A549 (cell line): ENCODE measurements at regions not wholly inside any gene's neighbourhood (a gene's known extent, or its start where the extent isn't known, plus 50 kb on each side); places are given as distances from the start of the nearest gene placed in this dataset.

ENCODE experiments used
- ATAC-seq, 2 experiments: fragments of 200-7000 bp in 1 of 2; fragments of >200 bp in 1 of 2; cut with Nextera tagmentation in 1 of 2; cut with Tn5 transposase in 1 of 2; 3 replicates each; pipeline versions ENCODE4 v1.8.0 to v1.9.1; 2018 to 2020; ENCODE audit warnings: mild to moderate bottlenecking in 1 of 2, moderate library complexity in 1 of 2
- CTCF ChIA-PET: fragments of 300-600 bp; sonication (Branson Sonifier 250); formaldehyde crosslinking; extraction: SDS; loops from one replicate; lab custom pipeline; 2021; ENCODE audit warnings: antibody characterized with exemption, inconsistent platforms; lab: Yijun Ruan, JAX
- POLR2A ChIA-PET: fragments of 350-600 bp; formaldehyde crosslinking; extraction: SDS; loops from one replicate; lab custom pipeline; 2021; ENCODE audit warnings: antibody characterized with exemption, inconsistent platforms; lab: Yijun Ruan, JAX
- DNase-seq, 2 experiments: peaks; one replicate each; pipeline versions ENCODE4 v3.0.0 to v3.0.0-alpha.2; 2011 to 2016; ENCODE audit warnings: low read depth in 1 of 2, low spot score in 1 of 2
- FAIRE-seq: peaks from 2 replicates; lab custom pipeline; 2011; peaks lifted over from hg19 to GRCh38; lab: Jason Lieb, UNC
- H3K27ac ChIP-seq, 2 experiments: fragments of >200 bp; sonication (Bioruptor Twin); formaldehyde crosslinking; 3 replicates each; pipeline ENCODE4 v1.5.1; 2016 to 2017
- H3K4me1 ChIP-seq: fragments of >200 bp; sonication (Bioruptor Twin); formaldehyde crosslinking; 3 replicates; pipeline ENCODE4 v1.6.1; 2016
- H3K4me2 ChIP-seq: fragments of >200 bp; sonication (Bioruptor Twin); formaldehyde crosslinking; 3 replicates; pipeline ENCODE4 v1.6.1; 2016
- H3K4me3 ChIP-seq: fragments of >200 bp; sonication (Bioruptor Twin); formaldehyde crosslinking; 3 replicates; pipeline ENCODE4 v1.5.1; 2016
- H3K9me3 ChIP-seq: fragments of >200 bp; sonication (Bioruptor Twin); formaldehyde crosslinking; 3 replicates; pipeline ENCODE4 v1.6.1; 2016
- CBX8 ChIP-seq: fragments of 200-600 bp; sonication (generic); IDR thresholded peaks from 2 replicates; pipeline ENCODE4 v1.6.1; 2016
- CHD4 ChIP-seq: fragments of 200-600 bp; sonication (generic); IDR thresholded peaks from 2 replicates; pipeline ENCODE4 v1.6.1; 2016; ENCODE audit warnings: antibody characterized with exemption, mild to moderate bottlenecking, borderline replicate concordance
- CTCF ChIP-seq: fragments of >200 bp; sonication (Bioruptor Twin); formaldehyde crosslinking; IDR thresholded peaks from 3 replicates; pipeline ENCODE4 v1.5.1; 2016
- ELK1 ChIP-seq: fragments of 150-350 bp; IDR thresholded peaks from 2 replicates; pipeline ENCODE4 v1.6.1; 2014; ENCODE audit warnings: low read depth, mild to moderate bottlenecking, low read length
- ESRRA ChIP-seq: fragments of 150-350 bp; IDR thresholded peaks from 2 replicates; pipeline ENCODE4 v1.6.1; 2014; ENCODE audit warnings: mild to moderate bottlenecking, low read length, borderline replicate concordance
- FOSB ChIP-seq: fragments of 250-450 bp; sonication (Bioruptor Pico); IDR thresholded peaks from 2 replicates; pipeline ENCODE4 v1.5.0; 2020; ENCODE audit warnings: mild to moderate bottlenecking, moderate library complexity
- HDAC2 ChIP-seq: fragments of 200-600 bp; sonication (generic); IDR thresholded peaks from 2 replicates; pipeline ENCODE4 v1.6.1; 2016
- HEYL ChIP-seq: fragments of 250-450 bp; sonication (Bioruptor Pico); IDR thresholded peaks from 2 replicates; pipeline ENCODE4 v1.8.0; 2021; ENCODE audit warnings: mild to moderate bottlenecking, moderate library complexity
- HOXB13 ChIP-seq: fragments of 250-450 bp; sonication (Bioruptor Pico); IDR thresholded peaks from 2 replicates; pipeline ENCODE4 v1.5.0; 2020; ENCODE audit warnings: low read depth, mild to moderate bottlenecking, moderate library complexity
- JUN ChIP-seq, 2 experiments: fragments of >200 bp; sonication (Bioruptor Twin); formaldehyde crosslinking; IDR thresholded peaks; 2 replicates in 1 of 2; 3 replicates in 1 of 2; pipeline ENCODE4 v1.6.1; 2016 to 2017
- JUNB ChIP-seq: fragments of >200 bp; sonication (Bioruptor Twin); formaldehyde crosslinking; IDR thresholded peaks from 2 replicates; pipeline ENCODE4 v1.6.1; 2016
- KDM1A ChIP-seq: fragments of 200-600 bp; sonication (generic); IDR thresholded peaks from 2 replicates; pipeline ENCODE4 v1.6.1; 2016; ENCODE audit warnings: low read depth, mild to moderate bottlenecking
- MYC ChIP-seq: IDR thresholded peaks from 2 replicates; pipeline ENCODE4 v1.6.1; 2012; ENCODE audit warnings: mild to moderate bottlenecking, inconsistent platforms, low read length, improper control_type of control experiment, borderline replicate concordance
- NPAS2 ChIP-seq: fragments of 250-450 bp; sonication (Bioruptor Pico); IDR thresholded peaks from 2 replicates; pipeline ENCODE4 v1.8.0; 2022; ENCODE audit warnings: mild to moderate bottlenecking, moderate library complexity, borderline replicate concordance
- PBX3 ChIP-seq: IDR thresholded peaks from 2 replicates; pipeline ENCODE4 v1.6.1; 2012
- PHF8 ChIP-seq: fragments of 200-600 bp; sonication (generic); IDR thresholded peaks from 2 replicates; pipeline ENCODE4 v1.6.1; 2016; ENCODE audit warnings: low read depth, mild to moderate bottlenecking, antibody characterized with exemption, moderate library complexity, borderline replicate concordance
- POLR2A ChIP-seq: IDR thresholded peaks from 2 replicates; pipeline ENCODE4 v1.6.1; 2012; ENCODE audit warnings: mild to moderate bottlenecking, low read length
- POLR2AphosphoS2 ChIP-seq: conservative IDR thresholded peaks from 2 replicates; pipeline ENCODE4 v1.6.1; 2012; ENCODE audit warnings: low read length, improper control_type of control experiment, inconsistent platforms
- RAD21 ChIP-seq, 2 experiments: fragments of >200 bp in 1 of 2; sonication (Bioruptor Twin) in 1 of 2; formaldehyde crosslinking in 1 of 2; IDR thresholded peaks in 1 of 2; conservative IDR thresholded peaks in 1 of 2; 2 replicates in 1 of 2; 3 replicates in 1 of 2; pipeline ENCODE4 v1.6.1; 2012 to 2018; ENCODE audit warnings: inconsistent platforms in 1 of 2
- RARB ChIP-seq: fragments of 250-450 bp; sonication (Bioruptor Pico); IDR thresholded peaks from 2 replicates; pipeline ENCODE4 v1.8.0; 2021; ENCODE audit warnings: mild to moderate bottlenecking, moderate library complexity
- RFX5 ChIP-seq: fragments of 450-650 bp; IDR thresholded peaks from 2 replicates; pipeline ENCODE4 v1.7.1; 2014; ENCODE audit warnings: antibody characterized with exemption, mild to moderate bottlenecking, moderate library complexity
- RNF2 ChIP-seq: fragments of 200-600 bp; sonication (generic); IDR thresholded peaks from 2 replicates; pipeline ENCODE4 v1.6.1; 2016; ENCODE audit warnings: low read depth, mild to moderate bottlenecking, antibody characterized with exemption, moderate library complexity, borderline replicate concordance
- SMC3 ChIP-seq: fragments of >200 bp; sonication (Bioruptor Twin); formaldehyde crosslinking; IDR thresholded peaks from 3 replicates; pipeline ENCODE4 v1.6.1; 2018; ENCODE audit warnings: inconsistent platforms
- ZNF302 ChIP-seq: fragments of 250-450 bp; sonication (Bioruptor Pico); IDR thresholded peaks from 2 replicates; pipeline ENCODE4 v1.9.0; 2021; ENCODE audit warnings: inconsistent platforms, mild to moderate bottlenecking, moderate library complexity
- WGBS: methylation state at CpG from one replicate; pipeline ENCODE4 v1.1.6; 2017; ENCODE audit errors: missing lambda C conversion rate; 5-methylcytosine and 5-hydroxymethylcytosine counted together

- no peak for FAIRE-seq
- Histone ChIP-seq H3K4me1 (0 out of 3 replicates have a peak, but pooled peaks cover 4% of the 10 kb centered on the region), H3K4me2 (no peak overlapping the region), H3K27ac (peak overlapping the region in 1 of 2 experiments; percentile 25; a peak in 2 of 6 replicates), H3K4me3 (no peak overlapping the region), H3K9me3 (no peaks in the 10 kb centered on the region)
- DNase-seq, result no peak
- ATAC-seq, result peak; percentile 1 to 2; a peak in 2 of 6 replicates
- ChIA-PET CTCF (interaction anchor here (0.6 to 0.9 kb wide), 4 partner anchors 11 to 753 kb away, joined by 3 read pairs; no protein-coding TSS in a partner anchor), POLR2A (no interaction called here)
- 84% methylated on average over 13 of the region's 13 CpGs for WGBS
- no peak for TF ChIP-seq PHF8
- TF ChIP-seq JUN (IDR thresholded peaks at IDR 0.05), result 0 out of 5 replicates have a peak, but pooled peaks of 1 of the 2 experiments have one; percentile 3
- TF ChIP-seq ESRRA, result no peak
- TF ChIP-seq RFX5, result no peak
These were observed 263.4 kb downstream of the MRTFB start for GRCh38 chr16:14334366-14335080.

GRCh38 chr16:14333361-14333760, 262.2 kb downstream of the MRTFB start:
- FAIRE-seq (no peak), DNase-seq (no peak), ATAC-seq (peak; percentile 4 to 20; a peak in 2 of 6 replicates)
- WGBS, result 89% methylated on average over 2 of the region's 2 CpGs
- Histone ChIP-seq H3K4me2 (no peak overlapping the region), H3K4me1 (0 out of 3 replicates have a peak, but pooled peaks cover 4% of the 10 kb centered on the region), H3K27ac (peak overlapping the region in 1 of 2 experiments; percentile 55; a peak in 3 of 6 replicates), H3K9me3 (no peaks in the 10 kb centered on the region; the same call in 2 of the 3 replicates), H3K4me3 (no peak overlapping the region)
- CTCF ChIA-PET, result interaction anchor here (0.7 to 1.2 kb wide), 3 partner anchors 10 to 84 kb away, joined by 3 read pairs; no protein-coding TSS in a partner anchor
- POLR2A ChIA-PET, result interaction anchor here (0.9 kb wide), 1 partner anchor 13 kb away, joined by 3 read pairs; no protein-coding TSS in a partner anchor
- no peak; the same call in 2 of the 3 replicates for TF ChIP-seq SMC3
- no peak for TF ChIP-seq CTCF
- no peak for TF ChIP-seq RNF2
- TF ChIP-seq JUNB, result no peak
- TF ChIP-seq NPAS2 (CRISPR knock-in tag), result no peak
- TF ChIP-seq HDAC2, result no peak
- TF ChIP-seq CBX8, result no peak
- TF ChIP-seq KDM1A, result no peak
- TF ChIP-seq HEYL (CRISPR knock-in tag), result no peak
- TF ChIP-seq RFX5, result no peak
- TF ChIP-seq RAD21 (conservative IDR thresholded peaks at IDR 0.05 in 1 of 2, IDR thresholded peaks at IDR 0.05 in 1 of 2), result no peak
- TF ChIP-seq RARB (CRISPR knock-in tag), result no peak
- TF ChIP-seq POLR2AphosphoS2, result no peak
- no peak for TF ChIP-seq POLR2A
- no peak for TF ChIP-seq FOSB (CRISPR knock-in tag)

GRCh38 chr16:14331020-14331419, 259.9 kb downstream of the MRTFB start:
- ATAC-seq (no peak; a peak in 1 of 6 replicates), FAIRE-seq (no peak), DNase-seq (no peak)
- WGBS, result 69% methylated on average over 2 of the region's 2 CpGs
- H3K4me1 ChIP-seq, result no peaks in the 10 kb centered on the region; the same call in 2 of the 3 replicates
- H3K9me3 ChIP-seq, result no peaks in the 10 kb centered on the region; the same call in 2 of the 3 replicates
- H3K4me3 ChIP-seq, result no peak overlapping the region
- CTCF ChIA-PET, result interaction anchor here (0.6 to 1.2 kb wide), 3 partner anchors 19 to 43 kb away, joined by 3 read pairs; no protein-coding TSS in a partner anchor
- no peak overlapping the region for H3K4me2 ChIP-seq
- POLR2A ChIA-PET, result no interaction called here
- TF ChIP-seq PBX3, result no peak
- peak; percentile 74; the same call in 1 of the 2 replicates for TF ChIP-seq POLR2AphosphoS2
- TF ChIP-seq ZNF302 (CRISPR knock-in tag), result no peak
- no peak; a peak in 1 of 5 replicates for TF ChIP-seq JUN (IDR thresholded peaks at IDR 0.05)
- TF ChIP-seq RNF2, result no peak
- no peak for TF ChIP-seq CHD4
- TF ChIP-seq ELK1, result no peak
- TF ChIP-seq MYC, result no peak
- TF ChIP-seq HOXB13, result no peak
- peak overlapping the region in 1 of 2 experiments; percentile 42; a peak in 2 of 6 replicates for H3K27ac ChIP-seq
